ENCODE measurements at regions not wholly inside any gene's neighbourhood (a gene's known extent, or its start where the extent isn't known, plus 50 kb on each side); places are given as distances from the start of the nearest gene placed in this dataset.
"Not testable (repeated sequence)": the region's sequence is repeated elsewhere in the genome, so short reads cannot be mapped to it uniquely, and the experiment has no call there.

- Histone ChIP-seq H3K9me3 (no peaks in the 10 kb centered on the region), H3K4me3 (no peak overlapping the region), H3K27ac (no peak overlapping the region), H3K36me3 (no peaks in the 10 kb centered on the region), H3K4me1 (no peaks in the 10 kb centered on the region), H3K9ac (ENCODE audit: low read depth in 2 of 2, low read length in 2 of 2) (no peak overlapping the region), H3K27me3 (no peaks in the 10 kb centered on the region)
- intact Hi-C loops (cut with DNase I), result no loop called here
- DNase-seq, result no peak
- TF ChIP-seq, protein P1, sequence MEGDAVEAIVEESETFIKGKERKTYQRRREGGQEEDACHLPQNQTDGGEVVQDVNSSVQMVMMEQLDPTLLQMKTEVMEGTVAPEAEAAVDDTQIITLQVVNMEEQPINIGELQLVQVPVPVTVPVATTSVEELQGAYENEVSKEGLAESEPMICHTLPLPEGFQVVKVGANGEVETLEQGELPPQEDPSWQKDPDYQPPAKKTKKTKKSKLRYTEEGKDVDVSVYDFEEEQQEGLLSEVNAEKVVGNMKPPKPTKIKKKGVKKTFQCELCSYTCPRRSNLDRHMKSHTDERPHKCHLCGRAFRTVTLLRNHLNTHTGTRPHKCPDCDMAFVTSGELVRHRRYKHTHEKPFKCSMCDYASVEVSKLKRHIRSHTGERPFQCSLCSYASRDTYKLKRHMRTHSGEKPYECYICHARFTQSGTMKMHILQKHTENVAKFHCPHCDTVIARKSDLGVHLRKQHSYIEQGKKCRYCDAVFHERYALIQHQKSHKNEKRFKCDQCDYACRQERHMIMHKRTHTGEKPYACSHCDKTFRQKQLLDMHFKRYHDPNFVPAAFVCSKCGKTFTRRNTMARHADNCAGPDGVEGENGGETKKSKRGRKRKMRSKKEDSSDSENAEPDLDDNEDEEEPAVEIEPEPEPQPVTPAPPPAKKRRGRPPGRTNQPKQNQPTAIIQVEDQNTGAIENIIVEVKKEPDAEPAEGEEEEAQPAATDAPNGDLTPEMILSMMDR (IDR thresholded peaks at IDR 0.05), result no peak
These were observed 525.8 kb upstream of the LINC00305 start for GRCh38 chr18:64674694-64675093.

DNA sequence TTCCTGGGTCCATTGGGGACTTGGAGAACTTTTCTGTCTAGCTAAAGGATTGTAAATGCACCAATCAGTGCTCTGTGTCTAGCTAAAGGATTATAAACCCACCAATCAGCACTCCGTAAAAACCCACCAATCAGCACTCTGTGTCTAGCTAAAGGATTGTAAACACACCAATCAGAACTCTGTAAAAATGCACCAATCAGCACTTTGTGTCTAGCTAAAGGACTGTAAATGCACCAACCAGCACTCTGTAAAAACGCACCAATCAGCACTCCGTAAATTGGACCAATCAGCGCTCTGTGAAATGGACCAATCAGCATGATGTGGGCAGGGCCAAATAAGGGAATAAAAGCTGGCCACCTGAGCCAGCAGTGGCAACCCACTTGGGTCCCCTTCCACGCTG is 522.4 kb upstream of the LINC00305 start:
- H3K4me3 ChIP-seq; DNase-seq; H3K36me3 ChIP-seq; H3K9me3 ChIP-seq; H3K9ac ChIP-seq (ENCODE audit: low read depth in 2 of 2, low read length in 2 of 2); H3K27ac ChIP-seq; H3K4me1 ChIP-seq; H3K27me3 ChIP-seq; intact Hi-C loops (cut with DNase I): not testable (repeated sequence)

DNA sequence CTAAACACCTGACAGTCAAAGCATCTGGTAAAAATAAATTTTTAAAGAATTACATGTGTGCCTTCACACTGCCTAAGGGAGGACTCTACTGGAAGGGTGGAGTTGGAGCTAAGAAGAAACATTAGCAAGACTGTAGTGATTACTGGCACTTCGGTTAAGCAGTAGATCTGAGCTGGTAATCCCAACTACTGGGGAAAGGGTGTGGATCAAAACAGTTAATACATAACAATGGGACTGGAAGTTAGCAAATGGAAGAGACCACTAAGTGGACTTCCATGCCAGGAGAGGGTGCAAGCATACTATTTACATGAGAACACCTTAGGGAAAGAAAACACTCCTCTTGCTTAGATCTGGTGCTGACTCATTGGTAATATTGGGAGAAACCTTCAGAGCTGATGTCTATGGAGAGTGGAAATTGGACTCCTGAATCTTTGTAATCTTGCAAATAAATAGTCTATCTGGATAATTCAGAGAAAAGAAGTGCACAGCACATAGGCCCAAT is 519.6 kb upstream of the LINC00305 start:
- intact Hi-C loops (cut with DNase I), result no loop called here
- Histone ChIP-seq H3K27me3 (no peaks in the 10 kb centered on the region), H3K4me1 (no peaks in the 10 kb centered on the region), H3K27ac (no peak overlapping the region), H3K9me3 (no peaks in the 10 kb centered on the region), H3K4me3 (no peak overlapping the region), H3K36me3 (no peaks in the 10 kb centered on the region), H3K9ac (ENCODE audit: low read depth in 2 of 2, low read length in 2 of 2) (no peak overlapping the region)
- DNase-seq, result no peak
- TF ChIP-seq, protein P1 (IDR thresholded peaks at IDR 0.05), result no peak

GRCh38 chr18:64663086-64663485 is 514.2 kb upstream of the LINC00305 start:
- intact Hi-C loops (cut with DNase I), result no loop called here
- Histone ChIP-seq H3K27me3 (no peaks in the 10 kb centered on the region), H3K9me3 (no peaks in the 10 kb centered on the region), H3K36me3 (no peaks in the 10 kb centered on the region), H3K4me3 (no peak overlapping the region), H3K4me1 (no peaks in the 10 kb centered on the region), H3K9ac (ENCODE audit: low read depth in 2 of 2, low read length in 2 of 2) (no peak overlapping the region), H3K27ac (no peak overlapping the region)
- no peak for DNase-seq
- TF ChIP-seq, protein P1 (IDR thresholded peaks at IDR 0.05), result no peak

GRCh38 chr18:64659196-64659595 is 510.3 kb upstream of the LINC00305 start:
- H3K27ac ChIP-seq, result no peak overlapping the region
- no peaks in the 10 kb centered on the region for H3K9me3 ChIP-seq
- H3K27me3 ChIP-seq, result no peaks in the 10 kb centered on the region
- TF ChIP-seq, protein P1 (IDR thresholded peaks at IDR 0.05), result no peak
- no peak overlapping the region for H3K4me3 ChIP-seq
- DNase-seq, result no peak
- intact Hi-C loops (cut with DNase I), result no loop called here
- H3K36me3 ChIP-seq, result no peaks in the 10 kb centered on the region
- H3K9ac ChIP-seq (ENCODE audit: low read depth in 2 of 2, low read length in 2 of 2), result no peak overlapping the region
- H3K4me1 ChIP-seq, result no peaks in the 10 kb centered on the region

DNA sequence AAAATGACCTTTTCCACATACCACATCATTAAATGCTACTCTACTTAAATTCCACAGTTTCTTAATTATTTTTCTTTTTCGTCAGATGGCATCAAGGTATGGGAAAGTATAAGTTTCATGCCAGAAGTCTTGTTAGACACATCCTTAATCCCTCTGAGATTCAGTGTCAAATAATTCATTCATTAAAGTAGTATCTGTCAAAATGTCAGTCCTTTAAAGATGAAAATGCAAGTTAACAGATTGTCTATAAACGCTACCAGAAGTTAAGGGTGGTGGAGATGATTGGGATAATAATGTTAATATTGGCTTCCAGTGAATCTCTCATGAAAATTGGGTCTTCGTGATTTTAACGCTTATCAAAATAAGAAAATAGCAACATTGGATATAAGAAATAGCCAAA is 504.2 kb upstream of the LINC00305 start:
- TF ChIP-seq, protein P1 (IDR thresholded peaks at IDR 0.05), result no peak
- intact Hi-C loops (cut with DNase I), result no loop called here
- no peak overlapping the region for H3K4me3 ChIP-seq
- no peak overlapping the region for H3K9ac ChIP-seq (ENCODE audit: low read depth in 2 of 2, low read length in 2 of 2)
- H3K27me3 ChIP-seq, result no peaks in the 10 kb centered on the region
- no peaks in the 10 kb centered on the region for H3K9me3 ChIP-seq
- no peaks in the 10 kb centered on the region for H3K36me3 ChIP-seq
- H3K4me1 ChIP-seq, result no peaks in the 10 kb centered on the region
- no peak overlapping the region for H3K27ac ChIP-seq
- DNase-seq, result no peak

Data from colonic mucosa (tissue), 4 donors.